ENCODE measurements at regions not wholly inside any gene's neighbourhood (a gene's known extent, or its start where the extent isn't known, plus 50 kb on each side); places are given as distances from the start of the nearest gene placed in this dataset.

GRCh38 chr6:134519465-134519864 lies 201.6 kb upstream of the SGK1 start:
- DNase-seq: no peak

GRCh38 chr6:134517868-134518267 lies 200.0 kb upstream of the SGK1 start:
- no peak for DNase-seq

- DNase-seq: no peak
Measured at GRCh38 chr6:134517145-134517658, 199.3 kb upstream of the SGK1 start.

GRCh38 chr6:134516582-134516981 lies 198.7 kb upstream of the SGK1 start:
- no peak for DNase-seq

GRCh38 chr6:134515986-134516385 lies 198.1 kb upstream of the SGK1 start:
- no peak for DNase-seq

- DNase-seq: no peak
Measured at GRCh38 chr6:134512981-134513391, 195.1 kb upstream of the SGK1 start.

GRCh38 chr6:134511984-134512683 lies 194.2 kb upstream of the SGK1 start:
- DNase-seq: no peak

GRCh38 chr6:134510920-134511319 lies 193.0 kb upstream of the SGK1 start:
- DNase-seq: no peak

- no peak for DNase-seq
Measured at GRCh38 chr6:134510142-134510541, 192.2 kb upstream of the SGK1 start.

GRCh38 chr6:134508862-134509498 lies 191.1 kb upstream of the SGK1 start:
- no peak for DNase-seq

GRCh38 chr6:134506162-134506561 lies 188.2 kb upstream of the SGK1 start:
- no peak for DNase-seq

GRCh38 chr6:134503585-134504281 lies 185.8 kb upstream of the SGK1 start:
- DNase-seq: no peak

GRCh38 chr6:134502614-134503549 lies 185.0 kb upstream of the SGK1 start:
- DNase-seq: no peak

GRCh38 chr6:134495890-134496248 lies 178.0 kb upstream of the SGK1 start:
- no peak for DNase-seq

- DNase-seq: no peak
Measured at GRCh38 chr6:134495203-134495889, 177.4 kb upstream of the SGK1 start.

GRCh38 chr6:134493789-134494188 lies 175.9 kb upstream of the SGK1 start:
- no peak for DNase-seq

- DNase-seq: no peak
Measured at GRCh38 chr6:134491477-134491876, 173.6 kb upstream of the SGK1 start.

GRCh38 chr6:134482593-134483270 lies 164.8 kb upstream of the SGK1 start:
- no peak for DNase-seq

GRCh38 chr6:134481966-134482365 lies 164.1 kb upstream of the SGK1 start:
- DNase-seq: no peak

- DNase-seq: no peak
Measured at GRCh38 chr6:134480593-134480992, 162.7 kb upstream of the SGK1 start.

- no peak for DNase-seq
Measured at GRCh38 chr6:134478764-134479399, 161.0 kb upstream of the SGK1 start.
